GM12892 (cell line): ENCODE measurements at regions not wholly inside any gene's neighbourhood (a gene's known extent, or its start where the extent isn't known, plus 50 kb on each side); places are given as distances from the start of the nearest gene placed in this dataset.

Experiments
- POLR2A ChIP-seq: IDR thresholded peaks from 2 replicates; pipeline ENCODE4 v1.6.1; 2011; ENCODE audit warnings: low read depth, low read length, control low read depth
- POLR2AphosphoS5 ChIP-seq: IDR thresholded peaks from 2 replicates; pipeline ENCODE4 v1.6.1; 2011; ENCODE audit warnings: low read depth, low read length, control low read depth
- TAF1 ChIP-seq: IDR thresholded peaks from 2 replicates; pipeline ENCODE4 v1.6.1; 2011; ENCODE audit warnings: low read depth, mild to moderate bottlenecking, control low read depth, low read length, borderline replicate concordance

- TF ChIP-seq TAF1 (no peak), POLR2A (no peak), POLR2AphosphoS5 (no peak)
These were observed 107.2 kb upstream of the RAD23B start for GRCh38 chr9:107175816-107176435.
